Left ventricle myocardium inferior (tissue), 1 donor: ENCODE measurements at regions not wholly inside any gene's neighbourhood (a gene's known extent, or its start where the extent isn't known, plus 50 kb on each side); places are given as distances from the start of the nearest gene placed in this dataset.

Experiments
- DNase-seq: peaks from one replicate; pipeline ENCODE4 v3.0.0-alpha.2; 2020
- H3K27ac ChIP-seq: fragments of 200-600 bp; replicated peaks from 2 replicates; pipeline ENCODE4 v1.8.0; 2021
- H3K27me3 ChIP-seq: fragments of 200-600 bp; 2 replicates; pipeline ENCODE4 v1.8.0; 2021; ENCODE audit warnings: low read depth
- H3K36me3 ChIP-seq: fragments of 200-600 bp; 2 replicates; pipeline ENCODE4 v1.8.0; 2021
- H3K4me1 ChIP-seq: fragments of 200-600 bp; 2 replicates; pipeline ENCODE4 v1.8.0; 2021
- H3K4me3 ChIP-seq: fragments of 200-600 bp; 2 replicates; pipeline ENCODE4 v1.8.0; 2021; ENCODE audit warnings: mild to moderate bottlenecking, moderate library complexity
- H3K9me3 ChIP-seq: fragments of 200-600 bp; replicated peaks from 2 replicates; pipeline ENCODE4 v1.8.0; 2021
- intact Hi-C: fragments of 100-400 bp; cut with micrococcal nuclease; formaldehyde crosslinking; loops from one replicate; pipeline ENCODE4 v1.11.0; 2022
- TF ChIP-seq, protein P1 (sequence below): fragments of 200-600 bp; IDR thresholded peaks from 2 replicates; pipeline ENCODE4 v1.8.0; 2021; ENCODE audit warnings: antibody characterized with exemption, mild to moderate bottlenecking, borderline replicate concordance
- donor health status: DM: no; HTN: yes; CAD: no; lungs with severe emphysema.

DNA sequence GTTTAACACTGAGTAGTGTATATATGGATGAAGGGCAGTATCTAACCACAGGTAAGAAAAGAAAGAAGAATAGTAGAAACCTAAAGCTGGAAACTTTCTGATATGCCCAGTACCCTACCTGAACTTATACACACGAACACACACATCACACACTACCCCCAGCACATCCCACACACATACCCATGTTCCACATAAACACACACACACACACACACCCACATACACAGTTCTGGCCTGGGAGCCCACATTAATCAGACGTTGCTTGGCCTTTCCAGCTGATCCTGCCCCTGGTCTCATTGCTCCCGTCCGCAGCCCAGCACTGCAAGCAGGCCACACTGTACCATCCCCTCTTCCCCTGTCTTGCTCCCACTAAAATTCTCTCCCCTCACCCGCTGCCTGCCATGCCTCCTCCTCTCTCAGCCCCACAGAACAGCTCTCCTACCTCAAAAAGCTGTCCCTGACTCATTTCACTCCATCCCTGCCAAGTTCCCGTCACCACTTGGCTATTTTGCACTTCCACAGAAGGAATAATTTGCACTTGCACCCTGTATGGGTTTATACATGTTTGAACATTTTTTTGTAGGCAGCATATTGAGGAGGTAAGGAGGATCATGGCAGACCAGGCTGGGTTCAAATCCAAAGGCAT is 185.8 kb upstream of the PPP2R3A start:
- no peaks in the 10 kb centered on the region for H3K36me3 ChIP-seq
- no peak overlapping the region for H3K4me3 ChIP-seq
- peaks cover 12% of the 10 kb centered on the region for H3K9me3 ChIP-seq
- no peaks in the 10 kb centered on the region for H3K27me3 ChIP-seq
- DNase-seq, result no peak
- intact Hi-C loops, result no loop called here
- H3K27ac ChIP-seq, result no peak overlapping the region
- H3K4me1 ChIP-seq, result no peaks in the 10 kb centered on the region
- TF ChIP-seq, protein P1, sequence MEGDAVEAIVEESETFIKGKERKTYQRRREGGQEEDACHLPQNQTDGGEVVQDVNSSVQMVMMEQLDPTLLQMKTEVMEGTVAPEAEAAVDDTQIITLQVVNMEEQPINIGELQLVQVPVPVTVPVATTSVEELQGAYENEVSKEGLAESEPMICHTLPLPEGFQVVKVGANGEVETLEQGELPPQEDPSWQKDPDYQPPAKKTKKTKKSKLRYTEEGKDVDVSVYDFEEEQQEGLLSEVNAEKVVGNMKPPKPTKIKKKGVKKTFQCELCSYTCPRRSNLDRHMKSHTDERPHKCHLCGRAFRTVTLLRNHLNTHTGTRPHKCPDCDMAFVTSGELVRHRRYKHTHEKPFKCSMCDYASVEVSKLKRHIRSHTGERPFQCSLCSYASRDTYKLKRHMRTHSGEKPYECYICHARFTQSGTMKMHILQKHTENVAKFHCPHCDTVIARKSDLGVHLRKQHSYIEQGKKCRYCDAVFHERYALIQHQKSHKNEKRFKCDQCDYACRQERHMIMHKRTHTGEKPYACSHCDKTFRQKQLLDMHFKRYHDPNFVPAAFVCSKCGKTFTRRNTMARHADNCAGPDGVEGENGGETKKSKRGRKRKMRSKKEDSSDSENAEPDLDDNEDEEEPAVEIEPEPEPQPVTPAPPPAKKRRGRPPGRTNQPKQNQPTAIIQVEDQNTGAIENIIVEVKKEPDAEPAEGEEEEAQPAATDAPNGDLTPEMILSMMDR, result no peak

DNA sequence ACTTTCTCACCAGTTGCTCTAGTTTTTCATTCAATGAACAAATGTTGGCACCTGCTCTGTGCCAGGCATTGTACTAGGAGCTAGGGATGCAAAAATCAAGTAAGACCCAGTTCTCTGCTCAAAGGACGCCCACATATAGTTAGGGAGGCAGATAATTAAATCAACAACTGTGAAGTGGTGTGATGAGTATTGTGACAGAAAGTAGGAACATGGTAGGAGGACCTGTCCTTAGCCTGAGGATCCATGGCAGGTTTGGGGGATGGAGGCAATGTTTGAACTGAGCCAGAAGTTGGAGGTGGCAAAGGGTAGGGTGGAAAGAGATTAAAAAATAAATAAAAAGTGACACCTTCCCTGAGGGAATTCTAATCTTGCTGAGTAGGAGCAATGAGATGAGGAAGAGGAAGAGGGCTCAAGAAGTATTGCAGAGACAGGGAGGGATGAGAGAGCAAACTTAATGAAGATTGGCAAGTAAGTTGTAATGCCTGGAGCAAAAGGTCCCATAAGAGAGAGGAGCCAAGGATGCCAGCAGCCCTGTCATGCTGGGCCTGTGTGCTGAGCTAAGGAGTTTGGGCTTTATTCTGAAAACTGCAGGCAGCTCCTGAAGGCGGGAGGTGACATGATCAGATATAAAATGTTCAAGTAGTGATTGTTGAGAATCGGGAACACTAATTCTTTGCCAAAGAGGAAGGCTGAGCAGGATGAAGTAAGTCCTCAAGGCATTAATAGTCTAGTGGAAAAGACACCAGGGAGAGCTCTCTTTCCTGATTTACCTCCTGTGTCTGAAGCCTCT is 184.3 kb upstream of the PPP2R3A start:
- TF ChIP-seq, protein P1, result no peak

DNA sequence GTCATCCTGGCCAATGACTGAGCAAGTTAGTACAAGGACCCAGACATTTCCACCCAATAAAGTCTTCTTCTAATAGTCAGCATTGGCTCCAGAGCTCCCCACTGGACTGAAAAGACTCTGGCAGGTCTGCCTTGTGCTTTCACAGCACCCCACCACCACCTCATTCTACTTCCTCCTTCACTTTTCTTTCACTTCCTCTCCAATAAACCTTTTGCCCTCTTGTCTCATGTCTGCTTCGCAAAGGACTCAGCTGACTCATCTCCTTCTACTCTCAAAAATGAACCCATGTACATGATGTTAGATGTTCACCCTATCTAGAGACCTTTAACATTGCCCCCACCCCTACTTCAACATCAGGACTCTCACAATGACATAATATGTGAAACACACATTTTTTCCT is 181.0 kb upstream of the PPP2R3A start:
- no peak for DNase-seq
- Histone ChIP-seq H3K27ac (no peak overlapping the region), H3K9me3 (no peaks in the 10 kb centered on the region), H3K36me3 (no peaks in the 10 kb centered on the region), H3K27me3 (peaks cover 7% of the 10 kb centered on the region), H3K4me1 (no peaks in the 10 kb centered on the region), H3K4me3 (no peak overlapping the region)
- intact Hi-C loops, result no loop called here
- TF ChIP-seq, protein P1, result no peak

More for the DNA sequence above, 184.3 kb upstream of the PPP2R3A start:
- H3K36me3 ChIP-seq, result no peaks in the 10 kb centered on the region
- H3K4me1 ChIP-seq, result no peaks in the 10 kb centered on the region
- intact Hi-C loops, result no loop called here
- no peak overlapping the region for H3K27ac ChIP-seq
- H3K9me3 ChIP-seq, result peaks cover 6% of the 10 kb centered on the region
- DNase-seq, result no peak
- H3K27me3 ChIP-seq, result no peaks in the 10 kb centered on the region
- no peak overlapping the region for H3K4me3 ChIP-seq

DNA sequence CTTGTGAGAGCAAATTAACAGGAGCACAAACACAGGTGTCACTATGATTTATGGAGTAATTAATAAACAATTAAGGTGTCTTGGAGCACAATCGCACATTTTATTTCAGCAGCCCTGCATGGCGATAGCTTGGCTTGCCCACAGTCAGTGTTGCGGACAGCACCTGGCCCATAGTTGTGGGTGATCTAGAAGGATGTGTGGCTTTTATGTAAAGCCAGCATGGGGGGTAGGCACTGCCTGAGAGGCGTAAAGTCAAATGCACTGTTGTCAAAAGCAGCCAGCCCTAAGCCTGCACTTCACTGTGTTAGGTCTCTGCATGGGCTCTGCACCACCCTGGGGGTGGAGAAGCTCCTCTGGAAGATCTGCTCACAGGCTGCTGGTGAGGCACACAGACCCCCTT is 177.4 kb upstream of the PPP2R3A start:
- H3K36me3 ChIP-seq, result no peaks in the 10 kb centered on the region
- peaks cover 22% of the 10 kb centered on the region for H3K27me3 ChIP-seq
- intact Hi-C loops, result no loop called here
- H3K4me3 ChIP-seq, result no peak overlapping the region
- H3K9me3 ChIP-seq, result no peaks in the 10 kb centered on the region
- H3K27ac ChIP-seq, result no peak overlapping the region
- no peaks in the 10 kb centered on the region for H3K4me1 ChIP-seq
- TF ChIP-seq, protein P1, result no peak
- DNase-seq, result no peak

DNA sequence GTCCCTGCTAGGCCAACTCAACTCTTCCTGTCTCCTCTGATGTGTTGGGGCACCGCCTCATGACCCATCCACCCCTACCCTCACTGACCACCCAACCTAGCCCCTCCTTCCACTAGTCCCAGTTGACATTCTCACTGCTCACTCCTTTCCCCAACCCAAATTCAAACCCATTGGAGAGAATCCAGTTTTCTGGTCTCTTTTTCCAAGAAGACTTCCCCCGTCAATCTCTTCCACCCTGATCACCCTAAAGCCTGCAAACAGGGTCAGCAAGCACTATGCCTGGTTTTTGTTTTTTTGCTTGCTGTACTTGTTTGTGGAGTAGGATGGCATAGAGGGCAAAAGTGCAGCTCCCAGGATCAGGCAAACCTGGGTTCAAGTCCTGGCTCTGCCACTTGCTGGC is 176.6 kb upstream of the PPP2R3A start:
- no peak overlapping the region for H3K27ac ChIP-seq
- TF ChIP-seq, protein P1, result no peak
- no peak overlapping the region for H3K4me3 ChIP-seq
- intact Hi-C loops, result no loop called here
- no peak for DNase-seq
- H3K36me3 ChIP-seq, result no peaks in the 10 kb centered on the region
- H3K9me3 ChIP-seq, result no peaks in the 10 kb centered on the region
- no peaks in the 10 kb centered on the region for H3K4me1 ChIP-seq
- peaks cover 28% of the 10 kb centered on the region for H3K27me3 ChIP-seq
